Kidney tubule cell (primary cell): ENCODE measurements at regions not wholly inside any gene's neighbourhood (a gene's known extent, or its start where the extent isn't known, plus 50 kb on each side); places are given as distances from the start of the nearest gene placed in this dataset.
"Not testable (repeated sequence)": the region's sequence is repeated elsewhere in the genome, so short reads cannot be mapped to it uniquely, and the experiment has no call there.

Experiments used
- DNase-seq: peaks from one replicate; pipeline ENCODE4 v3.0.0-alpha.2; 2018; ENCODE audit warnings: low spot score

DNA sequence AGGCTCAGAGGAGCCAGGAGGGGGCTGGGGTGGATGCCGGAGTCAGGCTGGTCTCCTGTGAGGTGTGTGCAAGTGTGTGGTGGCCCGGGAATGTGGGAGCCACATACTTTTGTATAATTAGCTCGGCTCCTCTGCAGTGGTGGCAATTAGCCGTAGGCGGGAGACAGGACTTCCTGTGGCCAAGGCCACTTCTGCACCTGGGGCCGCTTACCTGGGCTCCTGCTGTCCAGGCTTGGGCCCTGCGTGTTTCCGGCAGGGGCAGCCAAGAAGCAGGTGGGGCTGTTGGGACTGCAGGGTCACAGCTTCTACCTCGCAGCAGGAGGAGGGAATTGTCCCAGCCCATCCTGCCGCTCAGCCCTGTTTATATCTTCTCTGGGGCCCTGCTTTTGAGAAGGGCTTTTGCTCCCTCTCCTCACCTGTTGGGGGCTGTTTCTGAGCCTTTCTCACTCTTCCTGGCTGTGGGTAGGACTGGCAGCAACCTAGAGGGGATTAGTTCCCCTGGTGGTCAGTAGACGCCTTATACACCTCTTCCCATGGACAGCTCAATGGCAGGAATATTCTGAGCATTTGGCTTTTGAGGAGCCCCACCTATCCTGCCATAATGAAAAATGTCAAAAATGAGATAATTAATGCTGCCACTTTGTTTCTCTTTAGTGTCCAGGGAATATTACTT, 145.4 kb upstream of the PITX1 start:
- DNase-seq = no peak

DNA sequence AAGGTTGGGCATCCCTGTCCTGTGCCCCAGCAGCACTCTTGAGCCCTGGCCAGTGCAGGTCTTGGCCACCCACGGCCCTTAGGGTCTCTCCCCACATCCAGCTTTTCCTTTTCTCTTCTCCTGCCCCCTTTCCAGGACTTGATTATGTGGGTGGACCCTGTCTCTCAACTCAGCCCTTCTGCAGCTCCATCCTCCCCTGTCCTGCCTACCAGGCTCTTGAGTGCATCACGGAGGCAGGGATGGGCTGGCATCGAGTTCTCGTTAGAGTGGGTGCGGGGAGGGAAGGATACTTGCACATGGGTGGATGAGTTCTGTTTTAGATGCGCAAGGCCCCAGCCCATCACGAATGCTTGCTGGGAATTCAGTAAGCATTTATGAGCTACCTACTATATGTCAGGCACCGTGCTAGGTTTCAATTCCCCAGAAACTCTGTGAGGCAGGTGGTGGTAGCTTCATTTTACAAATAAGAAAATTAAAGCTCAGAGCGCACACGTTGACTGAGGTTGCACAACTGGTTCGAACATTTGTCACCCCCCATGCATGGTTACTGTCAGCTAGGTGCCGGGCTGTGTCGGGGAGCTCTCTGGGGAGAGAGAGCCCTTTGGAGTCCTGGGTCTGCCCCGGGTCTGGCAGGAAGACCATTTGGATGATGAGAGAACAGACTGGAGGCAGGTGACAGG, 144.6 kb upstream of the PITX1 start:
- DNase-seq = no peak

GRCh38 chr5:135177591-135177990, 143.6 kb upstream of the PITX1 start:
- DNase-seq = no peak

- no peak for DNase-seq
These were observed 143.0 kb upstream of the PITX1 start for GRCh38 chr5:135176991-135177390.

GRCh38 chr5:135174315-135175096, 140.5 kb upstream of the PITX1 start:
- DNase-seq = no peak

GRCh38 chr5:135173662-135174290, 139.7 kb upstream of the PITX1 start:
- DNase-seq = no peak

DNA sequence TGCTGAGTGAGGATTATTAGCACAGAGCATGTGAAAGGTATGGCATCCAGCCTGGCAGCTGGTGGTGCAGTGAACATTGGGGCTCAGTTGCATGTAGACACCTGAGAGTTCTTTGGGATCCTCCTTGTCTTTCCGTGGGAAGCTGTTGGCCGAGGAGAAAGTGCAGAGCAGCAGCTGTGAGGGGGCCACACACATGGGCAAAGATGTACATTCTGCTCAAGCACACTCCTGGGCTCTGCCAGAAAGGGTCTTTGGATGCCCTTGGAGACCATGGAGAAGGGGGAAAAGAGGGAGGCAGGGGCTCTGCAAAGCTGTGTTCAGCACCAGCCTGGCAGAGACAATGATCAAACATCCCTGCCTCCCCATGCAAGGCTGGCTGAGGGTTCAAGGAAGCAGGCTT, 138.7 kb upstream of the PITX1 start:
- DNase-seq = no peak

DNA sequence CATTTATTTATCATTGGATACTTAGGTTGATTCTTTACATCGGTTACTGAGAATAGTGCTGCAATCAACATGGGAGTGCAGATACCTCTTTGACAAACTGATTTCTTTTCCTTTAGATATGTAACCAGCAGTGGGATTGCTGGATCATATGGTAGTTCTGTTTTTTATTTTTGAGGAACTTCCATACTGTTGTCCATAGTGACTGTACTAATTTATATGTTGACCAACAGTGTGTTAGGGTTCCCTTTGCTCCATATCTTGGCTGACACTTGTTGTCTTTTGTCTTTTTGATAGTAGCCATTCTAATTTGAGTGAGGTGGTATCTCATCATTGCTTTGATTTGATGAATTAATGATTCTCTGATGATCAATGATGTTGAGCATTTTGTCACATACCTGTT, 137.3 kb upstream of the PITX1 start:
- no peak for DNase-seq

- no peak for DNase-seq
These were observed 136.5 kb upstream of the PITX1 start for GRCh38 chr5:135170500-135170899.

GRCh38 chr5:135169753-135170152, 135.7 kb upstream of the PITX1 start:
- DNase-seq = no peak

GRCh38 chr5:135167634-135168033, 133.6 kb upstream of the PITX1 start:
- no peak for DNase-seq

- DNase-seq = not testable (repeated sequence)
These were observed 131.0 kb upstream of the PITX1 start for GRCh38 chr5:135164873-135165614.

DNA sequence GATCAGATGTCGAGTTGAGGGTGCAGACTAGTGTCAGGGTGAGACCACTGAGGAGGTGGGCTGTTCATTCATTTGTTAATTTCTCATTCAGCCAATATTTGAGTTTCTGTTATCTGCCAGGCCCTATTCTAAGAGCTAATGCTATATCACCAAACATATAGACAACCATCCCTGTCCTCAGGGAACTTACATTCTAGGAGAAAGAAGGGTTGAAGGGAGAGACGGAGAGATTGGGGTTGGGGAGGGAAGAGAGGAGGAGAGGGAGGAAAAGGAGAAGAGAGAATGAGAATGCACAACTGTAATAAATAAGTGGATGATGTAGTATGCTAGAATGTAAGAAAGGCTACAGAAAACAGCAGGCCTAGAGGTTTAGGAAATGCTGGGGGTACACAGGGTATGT, 129.9 kb upstream of the PITX1 start:
- DNase-seq = no peak

DNA sequence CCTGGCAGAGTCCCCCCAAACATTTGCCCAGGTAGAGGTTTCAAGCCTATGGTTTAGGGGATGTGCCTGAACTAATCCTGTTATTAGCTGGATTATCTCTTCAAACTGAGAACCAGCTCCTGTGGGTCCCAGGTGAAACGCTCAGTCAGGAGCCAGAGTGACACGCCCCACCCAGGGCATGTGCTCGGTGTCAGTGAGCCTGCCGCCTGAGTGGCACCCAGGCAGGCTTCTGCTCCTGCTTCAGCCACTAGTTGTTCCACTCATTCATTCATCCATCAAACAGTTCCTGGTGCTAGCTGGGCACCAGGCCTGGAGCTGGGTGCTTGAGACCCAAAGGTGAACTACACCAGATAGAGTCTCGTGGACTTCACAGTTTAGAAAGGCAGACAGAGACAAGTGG, 129.4 kb upstream of the PITX1 start:
- no peak for DNase-seq

- no peak for DNase-seq
These were observed 128.7 kb upstream of the PITX1 start for GRCh38 chr5:135162661-135163265.

DNA sequence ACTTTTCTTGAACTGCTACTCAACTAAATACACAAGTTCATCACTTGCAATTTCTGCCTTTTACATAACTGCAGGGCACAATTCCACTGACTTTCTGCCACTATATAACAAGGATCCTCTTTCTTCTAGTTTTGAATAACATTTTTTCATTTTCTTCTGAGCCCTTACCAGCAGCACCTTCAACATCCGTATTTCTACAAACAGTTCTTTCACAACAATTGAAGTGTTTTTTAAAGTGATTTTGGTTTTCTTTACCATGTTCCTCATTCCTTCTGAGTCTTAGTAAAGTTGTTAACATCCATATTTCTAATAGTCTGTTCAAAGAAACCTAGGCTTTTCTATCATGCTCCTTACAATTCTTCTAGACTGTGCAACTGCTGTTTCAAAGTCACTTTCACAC, 127.2 kb upstream of the PITX1 start:
- DNase-seq = no peak

DNA sequence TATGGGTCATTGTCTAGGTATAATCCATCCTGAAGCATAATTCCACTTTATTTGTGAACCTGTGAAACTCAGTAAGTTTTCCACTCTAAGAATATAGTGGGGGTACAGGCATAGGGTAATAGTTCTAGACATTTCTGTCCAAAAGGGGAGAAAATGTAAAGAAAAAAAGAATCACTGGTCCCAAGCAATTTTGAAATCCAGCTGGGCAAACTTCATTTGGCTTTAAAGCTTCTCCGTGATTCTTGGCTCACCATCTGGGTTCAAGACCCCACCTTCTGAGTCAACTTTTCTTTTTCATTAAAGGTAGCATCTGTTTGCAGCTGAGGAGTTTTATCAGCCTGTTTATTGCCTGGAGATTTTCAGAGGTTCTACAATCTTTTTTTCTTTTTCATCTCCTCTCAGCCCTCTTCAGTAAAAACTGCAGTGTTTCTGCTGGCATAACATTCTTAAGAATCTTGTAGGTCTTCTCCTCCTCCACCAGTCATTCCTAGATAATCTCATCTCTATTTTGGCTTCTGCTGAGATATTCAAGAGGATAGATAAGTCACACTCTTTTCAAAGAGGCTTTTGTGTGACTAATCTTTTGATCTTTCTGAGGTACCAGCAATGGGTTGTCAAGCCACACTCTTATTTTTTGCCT, 126.1 kb upstream of the PITX1 start:
- DNase-seq = no peak

GRCh38 chr5:135159626-135160025, 125.6 kb upstream of the PITX1 start:
- no peak for DNase-seq

DNA sequence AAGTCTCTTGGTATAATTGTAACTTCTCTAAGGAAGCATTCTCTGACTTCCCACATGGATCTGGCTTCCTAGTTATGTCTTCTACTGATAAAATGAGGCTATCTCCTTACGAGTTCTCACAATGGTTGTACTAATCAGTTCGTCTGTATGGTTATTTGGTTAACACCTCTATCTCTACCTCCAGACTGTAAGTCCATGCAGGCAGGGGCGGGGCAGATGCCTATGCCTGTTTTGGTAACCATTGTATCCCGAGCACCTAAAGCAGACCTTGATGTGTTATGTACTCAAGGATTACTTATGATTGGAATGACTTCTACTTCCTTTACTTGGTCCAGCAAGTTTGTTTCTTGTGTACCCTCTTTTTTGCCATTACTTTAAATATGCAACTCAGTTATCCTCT, 125.0 kb upstream of the PITX1 start:
- no peak for DNase-seq

GRCh38 chr5:135158314-135158697, 124.3 kb upstream of the PITX1 start:
- no peak for DNase-seq
